LNCaP clone FGC (cell line): ENCODE measurements at regions not wholly inside any gene's neighbourhood (a gene's known extent, or its start where the extent isn't known, plus 50 kb on each side); places are given as distances from the start of the nearest gene placed in this dataset.

Experiments used
- DNase-seq: peaks from one replicate; pipeline ENCODE4 v3.0.0-alpha.2; 2011; ENCODE audit warnings: low read depth
- H3K4me3 ChIP-seq: 2 replicates; pipeline ENCODE4 v1.5.1; 2011; ENCODE audit warnings: mild to moderate bottlenecking, low read depth, low read length, control low read depth
- TF ChIP-seq, protein P1 (sequence below): IDR thresholded peaks from 2 replicates; pipeline ENCODE4 v1.5.1; 2012; ENCODE audit warnings: mild to moderate bottlenecking; ENCODE audit not compliant: control insufficient read depth, insufficient read depth; ENCODE audit errors: extremely low read depth

DNA sequence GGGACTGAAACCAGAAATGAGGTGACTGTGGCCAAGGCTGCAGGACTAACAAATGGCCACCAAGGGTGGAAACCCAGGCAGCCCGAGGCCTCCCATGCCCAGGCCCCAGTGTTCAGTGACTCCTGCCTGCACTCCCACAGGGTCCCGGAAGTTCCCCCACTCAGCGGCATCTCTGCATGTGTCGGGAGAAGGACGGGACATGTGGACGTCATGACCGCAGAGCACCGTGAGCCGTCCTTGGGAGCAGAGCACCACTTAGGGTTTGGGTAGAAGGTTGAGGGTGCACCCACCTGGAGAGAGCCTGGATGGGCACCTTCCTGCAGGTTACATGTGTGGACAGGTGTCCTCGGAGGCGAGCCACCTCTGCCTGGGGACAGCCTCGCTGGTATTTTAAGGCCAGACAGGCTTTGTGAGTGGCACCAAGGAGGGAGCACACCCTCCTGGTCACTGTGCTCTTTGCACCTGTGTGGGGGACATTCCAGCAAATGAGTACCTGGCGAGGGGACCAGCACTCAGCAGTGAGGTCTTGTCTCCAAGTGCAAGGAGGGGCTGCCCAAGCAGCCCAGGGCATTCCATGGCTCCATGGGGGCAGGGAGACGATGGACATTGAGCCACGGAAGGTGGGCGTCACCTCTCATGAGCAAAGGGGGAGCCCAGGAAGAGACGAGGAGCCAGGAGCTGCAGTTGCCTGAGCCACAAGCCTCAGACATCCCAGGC is 95.3 kb upstream of the TCERG1L start:
- TF ChIP-seq, protein P1, sequence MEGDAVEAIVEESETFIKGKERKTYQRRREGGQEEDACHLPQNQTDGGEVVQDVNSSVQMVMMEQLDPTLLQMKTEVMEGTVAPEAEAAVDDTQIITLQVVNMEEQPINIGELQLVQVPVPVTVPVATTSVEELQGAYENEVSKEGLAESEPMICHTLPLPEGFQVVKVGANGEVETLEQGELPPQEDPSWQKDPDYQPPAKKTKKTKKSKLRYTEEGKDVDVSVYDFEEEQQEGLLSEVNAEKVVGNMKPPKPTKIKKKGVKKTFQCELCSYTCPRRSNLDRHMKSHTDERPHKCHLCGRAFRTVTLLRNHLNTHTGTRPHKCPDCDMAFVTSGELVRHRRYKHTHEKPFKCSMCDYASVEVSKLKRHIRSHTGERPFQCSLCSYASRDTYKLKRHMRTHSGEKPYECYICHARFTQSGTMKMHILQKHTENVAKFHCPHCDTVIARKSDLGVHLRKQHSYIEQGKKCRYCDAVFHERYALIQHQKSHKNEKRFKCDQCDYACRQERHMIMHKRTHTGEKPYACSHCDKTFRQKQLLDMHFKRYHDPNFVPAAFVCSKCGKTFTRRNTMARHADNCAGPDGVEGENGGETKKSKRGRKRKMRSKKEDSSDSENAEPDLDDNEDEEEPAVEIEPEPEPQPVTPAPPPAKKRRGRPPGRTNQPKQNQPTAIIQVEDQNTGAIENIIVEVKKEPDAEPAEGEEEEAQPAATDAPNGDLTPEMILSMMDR: no peak
- DNase-seq: no peak
- no peak overlapping the region for H3K4me3 ChIP-seq

DNA sequence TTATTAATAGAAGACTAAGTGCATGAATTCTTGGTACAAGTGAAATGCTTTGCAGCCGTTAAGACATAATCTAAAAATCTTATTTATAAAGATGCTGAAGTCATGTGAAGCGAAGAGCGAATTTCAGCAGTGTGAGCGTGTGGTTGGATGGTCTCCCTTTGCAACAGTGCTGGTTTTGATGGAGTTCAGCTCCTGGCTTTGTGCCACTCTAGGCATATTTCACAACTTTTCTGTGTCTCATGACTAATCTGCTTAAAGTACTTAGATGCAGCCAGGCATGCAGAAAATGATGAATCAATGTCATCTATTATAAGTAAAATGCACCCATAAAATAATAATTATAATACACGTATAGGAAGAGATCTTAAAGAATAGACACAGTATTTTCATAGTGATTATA is 107.2 kb upstream of the TCERG1L start:
- no peak overlapping the region for H3K4me3 ChIP-seq
- DNase-seq: no peak
- TF ChIP-seq, protein P1: no peak

DNA sequence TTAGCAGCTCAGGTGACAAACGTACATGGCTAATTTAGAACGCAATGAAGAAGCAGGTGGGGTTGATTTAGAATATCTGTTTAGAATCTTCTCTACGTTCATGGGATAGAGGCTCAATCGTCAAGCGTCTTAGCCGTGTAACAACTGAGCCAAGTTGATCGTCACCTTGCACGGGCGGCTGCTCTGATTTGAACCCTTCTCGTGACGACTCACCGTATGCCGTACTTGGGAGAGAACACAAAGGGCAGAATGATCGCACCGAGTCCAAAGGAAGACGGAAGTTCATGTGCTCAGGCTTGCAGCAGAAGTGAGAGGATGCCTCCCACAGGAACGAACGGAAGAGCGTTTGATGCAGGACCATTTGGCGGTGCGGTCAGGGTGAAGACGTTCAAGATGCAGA is 108.3 kb upstream of the TCERG1L start:
- no peak for DNase-seq
- TF ChIP-seq, protein P1: no peak
- no peak overlapping the region for H3K4me3 ChIP-seq

DNA sequence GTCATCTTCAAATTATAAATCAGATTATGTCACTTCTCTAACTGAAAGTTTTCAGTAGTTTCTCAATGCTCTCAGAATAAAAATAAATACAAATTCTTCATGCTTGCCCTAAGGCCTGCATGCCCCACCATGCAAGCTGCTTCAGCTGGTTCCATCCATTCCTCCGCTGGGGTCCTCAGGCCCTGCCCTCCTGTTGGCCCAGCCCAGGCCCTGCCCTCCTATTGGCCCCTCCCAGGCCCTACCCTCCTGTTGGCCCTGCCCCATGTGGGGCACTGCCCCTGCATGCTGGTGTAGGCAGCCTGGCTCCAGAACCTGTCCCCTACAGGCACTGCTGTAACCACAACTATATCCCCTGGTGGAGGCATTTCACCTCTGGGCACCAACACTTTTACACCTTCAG is 109.3 kb upstream of the TCERG1L start:
- DNase-seq: no peak
- TF ChIP-seq, protein P1: no peak
- no peak overlapping the region for H3K4me3 ChIP-seq

DNA sequence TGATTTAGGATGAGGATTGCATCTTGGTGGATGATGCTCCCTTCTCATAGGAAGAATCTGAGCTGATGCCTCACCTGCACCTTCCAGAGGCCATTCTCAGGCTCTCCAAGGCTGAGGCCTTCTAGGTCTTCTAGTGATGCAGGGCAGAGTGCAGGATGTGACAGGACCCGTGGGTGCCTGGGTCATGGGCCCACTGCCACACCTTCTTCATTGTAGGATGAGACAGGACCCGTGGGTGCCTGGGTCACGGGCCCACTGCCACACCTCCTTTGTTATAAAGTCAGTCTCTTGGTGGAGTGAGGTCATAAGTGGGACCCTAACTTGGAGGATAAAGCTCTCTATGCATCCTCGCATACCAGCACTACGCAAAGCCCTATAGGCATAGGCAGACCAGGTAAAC is 109.9 kb upstream of the TCERG1L start:
- DNase-seq: no peak
- TF ChIP-seq, protein P1: no peak
- no peak overlapping the region for H3K4me3 ChIP-seq

DNA sequence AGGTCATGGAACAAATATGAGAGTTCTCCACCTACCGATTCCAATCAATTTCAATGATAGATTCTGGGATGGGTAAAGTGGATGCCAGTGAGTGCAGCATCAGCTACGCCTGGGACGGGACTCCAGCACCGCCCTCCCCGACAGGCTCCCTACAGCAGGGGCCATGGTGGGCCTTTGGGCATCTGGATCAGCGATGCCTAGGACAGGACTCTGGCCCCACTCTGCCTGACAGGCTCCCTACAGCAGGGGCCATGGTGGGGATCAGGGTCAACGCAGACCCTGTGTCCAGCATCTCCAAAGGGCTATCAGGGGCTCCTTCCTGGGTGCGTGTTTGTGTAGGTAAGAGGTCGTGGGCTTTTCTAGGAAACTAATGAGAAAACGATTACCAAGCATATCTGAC is 111.2 kb upstream of the TCERG1L start:
- no peak for DNase-seq
- TF ChIP-seq, protein P1: no peak
- no peak overlapping the region for H3K4me3 ChIP-seq

DNA sequence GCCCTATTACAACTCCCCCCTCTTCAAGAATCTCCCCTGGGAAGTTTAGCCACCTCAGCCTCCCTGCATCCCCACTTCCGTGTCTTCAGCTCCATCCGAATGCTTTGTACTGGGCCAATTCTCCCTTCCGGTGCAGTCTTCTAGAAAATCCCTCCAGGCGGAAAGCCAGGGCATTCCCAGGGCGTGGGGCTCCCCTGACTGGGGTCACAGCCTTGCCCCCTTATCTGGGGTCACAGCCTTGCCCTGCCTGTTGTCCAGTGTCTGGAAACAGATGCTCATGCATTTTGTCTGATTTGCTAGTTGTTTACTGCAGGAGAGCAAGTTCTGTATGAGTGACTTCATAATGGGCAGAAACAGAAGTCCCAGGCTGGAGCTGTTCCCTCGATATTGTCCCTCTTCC is 112.5 kb upstream of the TCERG1L start:
- no peak overlapping the region for H3K4me3 ChIP-seq
- no peak for DNase-seq
- TF ChIP-seq, protein P1: no peak
